Germinal center (tissue), 1 donor: ENCODE measurements at regions not wholly inside any gene's neighbourhood (a gene's known extent, or its start where the extent isn't known, plus 50 kb on each side); places are given as distances from the start of the nearest gene placed in this dataset.

Experiments used
- DNase-seq: peaks from one replicate; pipeline ENCODE4 v3.0.0; 2012; ENCODE audit warnings: mixed read lengths, low spot score

DNA sequence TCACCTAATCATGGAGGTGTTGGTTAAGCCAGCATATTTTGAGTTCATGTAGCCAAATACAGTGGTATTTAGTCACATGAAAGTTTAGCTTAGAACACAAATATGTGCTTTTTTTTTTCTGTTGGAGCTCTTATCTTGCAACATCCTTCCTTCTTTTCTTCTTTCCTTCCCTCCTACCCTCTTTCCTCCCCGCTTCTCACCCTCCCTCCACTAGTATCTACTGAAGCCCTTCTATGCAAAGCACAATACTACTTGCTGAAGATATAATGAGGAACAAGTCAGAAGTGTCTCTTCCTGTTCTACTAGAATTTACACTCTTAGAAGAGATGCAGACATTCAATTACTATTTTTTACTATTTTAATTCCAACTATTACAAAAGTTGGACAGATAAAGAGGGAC is 105.0 kb upstream of the ITGA4 start:
- DNase-seq = peak; percentile 11

DNA sequence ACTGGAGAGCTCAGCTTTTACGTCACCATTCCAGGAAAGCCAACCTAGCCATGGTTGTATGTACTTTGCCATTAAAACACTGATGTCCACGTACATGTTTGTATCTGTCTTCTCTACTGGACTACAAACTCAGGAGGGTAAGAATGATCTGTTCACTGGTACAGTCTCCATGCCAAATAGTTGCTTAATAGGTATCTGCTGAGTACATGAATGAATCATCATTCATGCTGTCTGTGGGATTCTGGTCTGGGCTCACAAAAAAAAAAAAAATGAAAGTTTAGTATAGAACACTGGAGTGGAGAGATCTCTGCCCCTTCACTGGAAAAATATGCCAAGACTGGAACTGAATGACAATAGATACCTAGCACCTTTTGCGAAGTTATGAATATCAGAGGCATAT is 102.6 kb upstream of the ITGA4 start:
- DNase-seq = no peak

DNA sequence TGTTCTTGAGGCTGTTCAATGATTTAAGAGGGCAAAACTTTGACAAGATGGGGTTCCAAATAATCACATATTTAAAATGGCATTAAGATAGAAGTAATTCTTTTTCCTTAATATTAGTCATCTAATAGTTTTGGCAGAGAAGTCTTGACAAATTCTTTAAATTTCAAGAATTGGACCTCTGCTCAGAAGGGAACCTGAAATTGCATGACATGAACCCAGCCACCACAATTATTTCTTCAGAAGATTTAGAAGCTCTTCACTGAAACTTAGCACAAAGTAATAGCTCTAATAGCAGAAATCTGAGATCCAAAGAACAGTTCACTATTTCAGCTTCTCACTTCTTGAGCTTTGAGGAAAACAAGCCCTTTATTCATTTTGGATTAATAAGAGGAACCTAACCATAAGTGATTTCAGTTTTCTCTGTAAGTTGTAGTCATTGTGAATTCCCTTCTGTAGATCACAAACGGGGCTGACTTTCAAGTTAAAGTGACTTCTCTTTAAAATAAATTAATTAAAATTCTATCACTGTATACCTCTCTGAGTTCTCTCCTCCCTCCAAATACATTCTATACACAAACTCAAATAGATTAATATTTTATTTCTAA is 100.6 kb upstream of the ITGA4 start:
- DNase-seq = no peak

DNA sequence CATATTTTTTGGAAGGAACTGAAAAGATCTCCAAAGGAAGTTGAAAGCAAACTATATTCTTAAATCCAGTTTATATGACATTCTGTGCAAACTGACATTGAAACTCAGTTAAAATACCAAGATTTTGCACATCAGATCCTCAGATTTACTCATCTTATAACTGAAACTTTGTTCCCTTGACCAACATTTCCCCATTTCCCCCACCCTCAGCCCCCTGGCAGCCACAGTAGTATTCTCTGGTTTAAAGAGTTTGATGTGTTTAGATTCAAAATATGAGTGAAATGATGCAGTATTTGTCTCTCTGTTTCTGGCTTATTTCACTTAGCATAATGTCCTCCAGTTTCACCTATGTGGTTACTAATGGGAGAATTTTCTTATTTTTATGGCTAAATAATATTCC is 99.2 kb upstream of the ITGA4 start:
- DNase-seq = no peak

DNA sequence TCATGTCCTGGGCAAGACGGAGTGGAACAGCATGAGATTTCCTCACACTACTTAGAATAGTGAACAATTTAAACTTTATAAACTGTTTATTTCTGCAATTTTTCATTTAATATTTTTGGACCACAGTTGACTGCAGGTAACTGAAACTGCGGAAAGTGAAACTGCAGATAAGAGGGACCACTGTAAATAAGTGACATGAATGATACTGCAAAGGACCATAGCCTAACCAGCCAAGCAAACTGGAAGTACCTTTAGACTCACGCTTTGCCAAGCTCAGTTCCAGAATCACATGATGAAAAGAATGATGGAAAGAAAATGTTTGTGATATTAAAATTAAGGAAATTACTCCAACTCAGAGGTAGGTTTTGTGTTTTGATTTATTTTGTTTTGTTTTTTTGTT is 94.6 kb upstream of the ITGA4 start:
- no peak for DNase-seq

DNA sequence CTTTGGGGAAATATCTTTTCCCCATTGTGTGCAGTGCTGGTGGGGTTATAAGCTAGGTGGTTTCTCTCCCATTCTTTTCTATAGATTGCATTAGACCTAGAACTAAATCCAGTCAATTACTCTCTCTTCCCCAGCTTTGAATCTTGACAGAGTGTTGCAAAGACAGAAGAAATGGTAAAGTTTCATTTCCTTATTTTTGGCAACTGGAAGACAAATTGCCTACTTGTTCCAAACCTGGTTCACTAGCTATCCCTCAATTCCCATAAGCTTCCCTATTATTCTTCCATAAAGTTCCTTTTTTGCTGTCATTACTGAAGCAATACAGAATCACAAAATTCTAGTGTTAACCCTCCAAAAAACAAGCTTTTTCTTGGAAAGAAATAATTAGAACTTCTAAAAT is 94.0 kb upstream of the ITGA4 start:
- no peak for DNase-seq

DNA sequence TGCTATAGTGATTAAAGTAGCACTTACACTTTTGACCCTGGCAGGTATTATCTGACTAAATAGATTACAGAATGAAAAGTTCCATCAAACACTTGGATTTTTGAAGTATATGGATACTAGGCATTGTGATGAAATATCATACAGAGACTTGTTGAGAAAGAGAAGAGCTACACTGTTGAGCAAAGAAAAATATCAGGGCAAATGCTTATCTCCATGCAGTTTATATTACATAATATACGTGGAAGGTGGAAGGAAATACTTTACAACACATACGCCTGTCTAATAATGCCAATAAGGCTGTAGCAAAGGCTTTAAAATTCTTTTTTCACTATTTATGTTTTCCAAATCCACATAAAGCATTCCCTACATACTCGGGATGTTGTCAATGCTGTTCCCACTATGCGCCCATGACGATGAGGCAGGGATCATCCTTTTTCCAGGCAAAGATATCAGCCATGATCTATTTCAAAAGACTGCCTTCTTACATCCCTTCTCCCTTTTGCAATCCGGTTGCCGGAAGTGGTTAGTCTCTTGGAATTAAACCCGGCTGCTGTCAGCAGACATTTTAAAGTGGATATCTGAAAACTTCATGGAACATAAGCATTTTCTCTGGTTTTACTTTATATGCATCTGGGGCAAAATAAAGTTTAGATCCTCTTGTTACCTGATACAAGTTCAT is 92.6 kb upstream of the ITGA4 start:
- DNase-seq = no peak

DNA sequence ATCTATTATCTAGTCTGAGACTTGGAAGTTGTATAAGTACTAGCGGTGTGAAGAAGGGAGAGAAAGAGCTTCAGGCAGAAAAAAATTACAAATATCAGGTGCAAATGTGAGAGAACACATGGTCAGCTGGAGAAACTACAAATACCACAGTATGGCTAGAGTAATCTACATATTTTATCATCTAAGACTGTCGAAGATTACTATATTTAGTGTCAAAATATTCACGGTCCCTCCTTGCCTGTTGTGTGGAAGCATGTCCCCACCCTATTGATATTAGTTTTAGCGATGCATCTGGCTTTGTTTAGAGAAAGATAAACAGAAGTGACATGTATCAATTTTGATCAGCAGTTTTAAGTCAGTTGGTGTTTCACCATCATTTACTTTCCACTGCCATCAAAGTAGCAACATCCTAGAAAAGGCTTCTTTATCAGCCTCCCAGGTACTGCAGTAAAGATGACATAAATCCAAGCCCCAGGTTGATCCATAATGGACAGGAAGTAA is 90.5 kb upstream of the ITGA4 start:
- DNase-seq = no peak

DNA sequence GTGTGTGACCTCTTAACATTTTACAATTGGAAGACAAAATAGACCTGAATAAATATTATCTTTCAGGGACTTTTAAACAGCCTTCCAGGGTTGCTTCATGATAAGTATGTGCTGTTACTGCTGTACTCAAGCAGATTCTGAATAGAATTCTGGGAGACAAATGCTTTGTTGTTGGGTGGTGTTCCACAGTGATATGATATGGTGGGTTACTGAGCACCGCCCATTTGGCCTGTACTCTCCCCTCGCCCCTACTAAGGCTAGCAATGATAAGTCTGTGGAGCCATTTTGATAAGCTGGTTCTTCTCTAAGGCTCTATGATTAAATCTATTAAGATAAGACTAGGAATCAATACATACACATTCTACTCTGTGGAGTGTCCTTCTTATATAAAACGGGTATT is 89.8 kb upstream of the ITGA4 start:
- no peak for DNase-seq

DNA sequence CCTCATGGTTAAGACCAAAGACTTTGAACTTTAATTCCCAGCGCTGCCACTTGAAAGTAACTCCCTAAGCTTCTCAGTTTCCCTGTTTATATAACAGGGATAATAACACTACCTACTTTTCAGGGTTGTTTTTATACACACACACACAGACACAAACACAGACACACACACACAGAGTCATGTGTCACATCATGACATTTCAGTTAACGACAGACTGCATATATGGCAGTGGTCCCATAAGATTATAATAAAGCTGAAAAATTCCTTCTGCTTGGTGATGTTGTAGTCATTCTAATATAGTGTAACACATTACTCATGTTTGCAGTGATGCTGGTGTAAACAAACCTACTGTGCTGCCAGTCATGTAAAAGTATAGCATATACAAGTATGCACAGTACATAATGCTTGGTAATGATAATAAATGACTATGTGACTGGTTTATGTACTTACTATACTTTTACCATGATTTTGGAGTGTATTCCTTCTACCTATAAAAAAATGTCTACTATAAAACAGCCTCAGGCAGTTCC is 89.2 kb upstream of the ITGA4 start:
- no peak for DNase-seq

DNA sequence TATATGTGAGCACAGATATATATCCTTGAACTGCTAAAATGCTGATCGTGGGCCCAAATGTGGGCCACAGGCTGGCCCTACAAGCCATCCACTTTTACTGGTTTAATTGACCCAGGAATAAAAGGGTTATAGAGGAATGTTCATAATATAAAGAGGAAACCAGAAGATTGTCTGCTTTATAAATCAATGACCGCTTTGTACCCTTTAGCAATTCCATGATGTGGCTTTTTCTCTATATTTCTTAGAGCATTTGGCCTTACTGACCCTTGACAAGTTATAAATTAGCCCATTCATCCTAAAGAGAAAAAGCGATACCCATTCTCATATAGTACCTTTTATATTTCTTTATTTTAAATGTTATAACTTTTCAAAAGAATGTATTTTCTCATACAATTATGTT is 87.1 kb upstream of the ITGA4 start:
- DNase-seq = no peak

DNA sequence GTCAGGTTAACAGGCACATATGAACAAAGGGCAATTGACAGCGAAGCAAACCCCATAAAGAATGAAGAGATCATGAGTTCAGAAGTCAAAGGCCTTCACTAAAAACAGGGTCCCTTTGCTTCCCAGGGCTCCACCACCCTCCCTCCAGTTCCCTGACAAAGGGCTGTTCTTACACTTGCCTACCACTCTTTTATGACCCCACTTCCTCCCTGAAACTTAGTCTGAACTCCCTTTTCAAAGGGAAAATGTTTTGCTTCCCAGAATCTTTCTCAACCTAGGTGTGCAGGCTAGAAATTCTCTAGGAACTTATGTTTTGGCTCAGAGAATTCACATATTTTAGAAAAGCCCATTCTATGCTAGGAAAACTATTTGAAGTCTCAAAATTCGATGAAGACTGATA is 86.0 kb upstream of the ITGA4 start:
- DNase-seq = no peak

DNA sequence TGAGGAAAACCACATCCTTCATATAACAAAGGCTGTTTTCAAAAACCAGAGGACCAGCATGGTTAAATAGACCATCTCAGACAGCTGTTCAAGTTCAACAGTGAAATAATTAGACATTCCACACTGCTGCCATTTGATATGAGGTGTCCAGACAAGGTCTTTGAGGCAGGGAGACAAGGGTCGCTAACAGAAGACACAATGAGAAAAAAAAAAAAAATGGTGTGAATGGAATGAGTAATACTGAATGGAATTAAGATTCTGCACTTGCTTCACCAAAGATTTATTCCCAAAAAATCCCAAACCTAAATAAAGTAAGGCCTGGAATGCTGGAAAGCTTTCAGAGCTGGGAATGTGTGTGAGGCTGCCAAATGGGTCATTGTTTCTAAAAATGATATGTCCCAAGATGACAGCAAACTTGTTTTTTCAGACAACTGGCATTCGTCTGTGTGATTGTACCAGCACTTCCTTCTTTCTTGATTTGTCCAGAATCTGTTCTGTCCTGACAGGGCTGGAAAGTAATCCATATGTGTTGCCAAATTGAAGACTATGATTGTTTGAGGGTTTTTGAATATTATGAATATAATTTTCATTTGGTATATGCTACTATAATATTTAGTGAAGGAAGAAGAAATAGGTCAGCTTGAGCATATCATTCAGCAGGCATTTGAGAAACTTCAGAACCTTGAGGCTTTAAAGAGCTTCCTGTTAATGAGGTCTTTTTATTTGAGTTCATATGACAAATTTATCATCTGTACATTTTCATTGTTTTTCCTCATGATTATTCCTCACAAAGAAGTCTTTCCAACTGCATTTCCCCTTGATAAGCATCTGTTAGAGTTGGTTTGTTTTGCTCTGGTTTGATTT is 85.2 kb upstream of the ITGA4 start:
- no peak for DNase-seq

DNA sequence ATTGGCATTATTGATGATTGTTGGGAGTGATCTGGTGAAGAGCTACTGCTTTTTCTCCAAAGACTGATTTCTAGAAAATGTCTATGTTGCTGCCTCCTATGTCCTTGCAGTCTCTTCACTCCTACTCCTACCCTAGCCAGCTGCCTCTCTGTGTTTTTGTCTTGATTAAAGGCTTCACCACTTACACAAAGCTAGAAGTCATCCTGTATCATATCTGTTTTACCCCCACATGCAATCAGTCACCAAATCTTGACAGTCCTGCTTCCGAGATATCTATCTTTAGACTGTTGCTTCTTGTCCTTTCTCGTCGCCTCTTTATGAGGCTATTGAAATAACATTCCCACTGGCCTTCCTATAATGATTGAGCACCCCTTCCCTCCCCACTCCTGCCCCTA is 84.5 kb upstream of the ITGA4 start:
- no peak for DNase-seq

DNA sequence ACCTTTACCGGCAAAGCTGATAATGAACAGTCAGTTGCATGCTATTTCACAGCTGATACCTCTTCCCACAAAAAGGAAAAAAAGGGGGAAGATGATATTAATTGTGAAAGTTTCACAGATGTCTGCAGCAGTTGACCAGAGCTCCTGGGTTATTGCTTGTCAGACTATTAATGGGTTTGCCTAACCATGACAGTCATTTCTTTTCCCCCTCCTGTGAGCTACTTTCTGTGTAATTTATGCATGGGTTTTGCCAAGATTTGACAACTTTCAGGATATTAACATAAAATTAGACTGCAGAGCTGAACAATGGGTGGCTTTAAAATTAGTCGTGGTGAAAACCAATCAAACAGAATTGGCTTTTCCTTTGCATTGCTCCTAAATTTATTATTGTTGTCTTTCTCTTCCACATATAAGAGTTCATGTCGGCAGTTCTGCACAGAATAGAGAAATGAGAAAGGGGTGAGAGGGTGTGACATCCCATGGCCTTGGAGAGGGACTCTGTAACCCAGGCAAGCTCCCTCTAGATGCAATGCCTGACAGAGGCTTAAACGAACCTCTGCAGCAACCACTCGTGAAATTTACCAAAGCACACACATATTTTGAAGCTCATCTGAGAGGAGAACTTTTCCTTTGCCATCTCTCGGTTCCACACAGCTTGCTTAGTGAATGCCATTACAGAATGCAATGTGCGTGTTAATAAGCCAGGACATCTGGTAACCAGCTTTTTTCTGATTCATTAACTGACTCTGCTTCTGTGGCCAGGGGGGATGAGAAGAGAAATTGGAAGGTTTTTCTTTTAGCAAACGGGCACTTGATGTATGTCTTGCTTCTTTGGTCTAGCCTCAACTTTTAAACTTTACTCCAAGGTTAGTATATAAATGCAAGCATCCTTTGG is 82.2 kb upstream of the ITGA4 start:
- no peak for DNase-seq

DNA sequence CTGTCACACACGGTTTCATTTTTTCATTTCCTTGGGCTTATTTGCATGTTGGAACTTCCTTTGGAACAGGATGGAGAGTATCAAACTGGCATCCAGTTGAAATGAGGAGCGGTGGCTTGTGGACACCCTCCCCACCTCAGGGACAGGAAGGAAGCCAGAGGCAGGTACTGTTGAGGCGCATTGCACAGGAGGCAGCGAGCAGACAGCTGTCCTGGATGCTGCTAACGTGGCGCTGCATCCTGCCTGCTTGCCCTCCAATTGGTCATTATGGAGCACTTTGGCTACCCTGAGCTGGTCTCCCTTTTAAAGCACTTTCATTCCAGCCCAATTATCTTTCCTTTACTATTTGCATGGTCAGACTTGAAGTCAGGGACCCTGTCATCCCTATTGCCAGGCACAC is 80.7 kb upstream of the ITGA4 start:
- DNase-seq = no peak

DNA sequence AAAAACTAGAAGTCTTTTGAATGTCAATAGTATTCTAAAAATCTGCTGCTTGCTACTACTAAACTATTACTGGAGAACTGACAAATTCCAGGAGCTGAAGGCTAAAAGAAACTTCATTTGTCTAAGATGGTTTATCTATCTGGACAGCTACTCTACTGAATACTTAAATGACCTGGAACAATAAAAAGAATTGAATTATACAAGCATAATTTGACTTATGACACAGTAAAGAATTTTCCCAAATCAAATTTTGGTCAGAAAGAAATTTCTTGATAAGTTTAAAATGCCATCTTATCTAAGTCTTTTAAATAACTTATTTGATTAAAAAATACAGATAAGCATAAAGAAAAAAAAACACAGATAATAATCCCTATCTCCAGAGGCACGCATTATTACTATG is 80.2 kb upstream of the ITGA4 start:
- DNase-seq = no peak

DNA sequence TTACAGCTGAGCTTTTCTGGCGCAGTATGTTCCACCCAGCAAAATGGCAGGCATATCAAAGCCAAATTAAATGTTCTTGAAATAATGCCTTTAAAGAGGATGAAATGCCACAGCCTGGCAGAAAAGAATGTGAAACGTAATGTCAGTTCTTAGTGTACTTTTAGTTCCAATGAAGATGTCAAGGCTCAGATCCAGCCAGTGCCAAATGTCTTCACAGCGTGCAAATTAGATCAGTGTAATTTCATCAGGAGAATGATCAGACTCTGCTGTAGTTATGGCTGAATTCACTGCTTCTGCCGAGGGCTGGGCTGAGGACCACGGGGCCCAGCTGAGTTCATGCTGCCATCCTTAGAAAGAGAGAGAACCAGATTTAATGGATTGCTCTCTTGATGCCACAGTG is 78.7 kb upstream of the ITGA4 start:
- no peak for DNase-seq

DNA sequence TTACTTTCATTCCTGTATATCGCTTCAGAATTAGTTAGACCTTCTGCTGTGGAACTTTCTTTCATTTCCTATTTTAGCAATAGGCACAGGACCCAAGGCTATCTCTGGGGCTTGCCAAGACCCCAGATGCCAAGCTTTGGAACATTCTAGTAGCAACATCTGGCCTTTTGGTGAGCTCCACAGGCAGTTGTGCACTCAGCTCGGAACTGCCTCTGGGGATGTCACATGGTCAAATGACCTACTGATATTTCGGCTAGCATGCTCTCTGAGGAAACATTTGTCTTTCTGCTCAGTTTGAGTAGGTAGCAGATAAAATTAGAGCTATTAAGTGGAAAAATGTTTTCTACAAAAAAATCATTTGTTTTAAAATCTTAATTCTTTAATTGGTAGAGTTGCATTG is 76.6 kb upstream of the ITGA4 start:
- no peak for DNase-seq

DNA sequence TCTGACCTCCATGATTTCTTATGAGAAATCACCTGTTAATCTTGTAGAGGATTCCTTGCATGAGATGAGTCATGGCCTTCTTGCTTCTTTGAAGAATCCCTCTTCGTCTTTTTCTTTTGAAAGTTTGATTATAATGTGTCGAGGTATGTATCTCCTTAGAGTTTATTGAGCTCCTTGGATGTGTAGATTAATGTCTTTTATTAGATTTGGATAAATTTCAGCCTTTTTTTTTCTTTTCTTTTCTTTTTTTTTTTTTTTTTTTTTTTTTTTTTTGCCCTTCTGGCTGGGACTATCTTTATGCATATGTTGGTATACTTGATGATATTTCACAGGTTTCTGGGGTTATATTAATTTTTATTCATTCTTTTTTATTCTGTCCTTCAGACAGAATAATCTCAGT is 72.3 kb upstream of the ITGA4 start:
- no peak for DNase-seq

DNA sequence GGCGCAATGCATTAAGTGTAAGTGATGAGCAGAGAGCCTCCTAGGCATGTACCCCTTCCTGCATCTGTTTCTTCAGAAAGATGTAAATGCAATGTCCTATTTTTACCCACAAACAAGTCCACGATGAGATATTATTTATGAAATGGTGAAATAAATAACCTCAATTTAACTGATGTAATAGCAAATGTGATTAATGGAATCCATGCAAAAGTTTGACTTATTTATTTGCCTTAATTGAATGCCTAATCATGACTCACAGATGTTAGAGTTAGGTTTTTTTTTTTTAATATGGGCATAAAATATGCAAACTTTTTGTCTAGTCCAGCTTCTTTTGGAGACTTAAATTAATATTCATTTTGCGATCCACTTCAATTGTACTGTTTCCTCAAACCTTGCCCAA is 67.7 kb upstream of the ITGA4 start:
- DNase-seq = no peak

DNA sequence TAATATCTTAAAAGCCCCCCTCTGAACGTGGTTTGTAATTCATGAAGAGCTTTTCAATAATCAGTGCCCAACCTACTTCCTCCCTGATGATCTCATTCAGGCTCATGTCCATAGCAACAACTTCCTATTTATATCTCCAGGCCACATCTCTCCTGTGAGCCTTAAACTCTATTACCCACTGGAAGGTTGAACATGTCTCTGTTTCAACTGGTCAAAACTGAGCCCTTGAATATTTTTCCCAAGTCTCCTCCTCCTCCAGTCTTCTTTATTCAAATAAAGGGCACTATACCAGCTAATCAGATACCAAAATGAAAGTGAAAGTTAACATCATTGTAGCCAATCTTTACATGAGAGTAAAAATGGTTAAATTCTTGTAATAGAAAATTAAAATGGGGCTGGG is 63.7 kb upstream of the ITGA4 start:
- DNase-seq = peak; percentile 21
